GDM1 (cell line): ENCODE measurements at regions not wholly inside any gene's neighbourhood (a gene's known extent, or its start where the extent isn't known, plus 50 kb on each side); places are given as distances from the start of the nearest gene placed in this dataset.
"Not testable (repeated sequence)": the region's sequence is repeated elsewhere in the genome, so short reads cannot be mapped to it uniquely, and the experiment has no call there.

Experiments used
- DNase-seq: peaks from one replicate; lab custom pipeline; 2025; lab: John Stamatoyannopoulos, UW

GRCh38 chr1:194816859-194817258 is 1630.4 kb upstream of the B3GALT2 start:
- no peak for DNase-seq

- no peak for DNase-seq
These were observed 1626.7 kb upstream of the B3GALT2 start for GRCh38 chr1:194813096-194813495.

- no peak for DNase-seq
These were observed 1623.3 kb upstream of the B3GALT2 start for GRCh38 chr1:194809665-194810064.

- no peak for DNase-seq
These were observed 1622.8 kb upstream of the B3GALT2 start for GRCh38 chr1:194809215-194809614.

- no peak for DNase-seq
These were observed 1621.3 kb upstream of the B3GALT2 start for GRCh38 chr1:194807530-194808220.

- DNase-seq: no peak
These were observed 1616.2 kb upstream of the B3GALT2 start for GRCh38 chr1:194802572-194802971.

GRCh38 chr1:194795917-194796593 is 1609.6 kb upstream of the B3GALT2 start:
- DNase-seq: no peak

- DNase-seq: no peak
These were observed 1600.6 kb upstream of the B3GALT2 start for GRCh38 chr1:194787001-194787400.

- no peak for DNase-seq
These were observed 1599.6 kb upstream of the B3GALT2 start for GRCh38 chr1:194786027-194786426.

- DNase-seq: no peak
These were observed 1590.2 kb upstream of the B3GALT2 start for GRCh38 chr1:194776657-194777056.

GRCh38 chr1:194774535-194774934 is 1588.1 kb upstream of the B3GALT2 start:
- no peak for DNase-seq

- no peak for DNase-seq
These were observed 1569.0 kb upstream of the B3GALT2 start for GRCh38 chr1:194755241-194755994.

- not testable (repeated sequence) for DNase-seq
These were observed 1552.4 kb upstream of the B3GALT2 start for GRCh38 chr1:194738843-194739242.

- no peak for DNase-seq
These were observed 1548.6 kb upstream of the B3GALT2 start for GRCh38 chr1:194734970-194735369.

- DNase-seq: no peak
These were observed 1544.6 kb upstream of the B3GALT2 start for GRCh38 chr1:194731025-194731424.

- no peak for DNase-seq
These were observed 1543.9 kb upstream of the B3GALT2 start for GRCh38 chr1:194730304-194730703.

- no peak for DNase-seq
These were observed 1536.7 kb upstream of the B3GALT2 start for GRCh38 chr1:194723067-194723466.

- no peak for DNase-seq
These were observed 1531.5 kb upstream of the B3GALT2 start for GRCh38 chr1:194717941-194718340.

- DNase-seq: no peak
These were observed 1530.9 kb upstream of the B3GALT2 start for GRCh38 chr1:194717334-194717733.

- no peak for DNase-seq
These were observed 1524.3 kb upstream of the B3GALT2 start for GRCh38 chr1:194710671-194711070.

- no peak for DNase-seq
These were observed 1523.0 kb upstream of the B3GALT2 start for GRCh38 chr1:194709439-194709838.

- no peak for DNase-seq
These were observed 1520.7 kb upstream of the B3GALT2 start for GRCh38 chr1:194707074-194707473.
